Prostate gland (tissue), 2 donors: ENCODE measurements at regions not wholly inside any gene's neighbourhood (a gene's known extent, or its start where the extent isn't known, plus 50 kb on each side); places are given as distances from the start of the nearest gene placed in this dataset.

Experiments used
- POLR2A ChIP-seq: fragments of 450-650 bp; IDR thresholded peaks from one replicate; pipeline ENCODE4 v1.6.1; 2016; ENCODE audit warnings: antibody characterized with exemption, mild to moderate bottlenecking
- TF ChIP-seq, protein P1 (sequence below), 4 experiments: fragments of 200-600 bp in 2 of 4; fragments of 450-650 bp in 2 of 4; sonication (generic) in 2 of 4; IDR thresholded peaks; 1 replicate in 3 of 4; 2 replicates in 1 of 4; pipeline ENCODE4 v1.5.1; 2016 to 2019; ENCODE audit warnings: antibody characterized with exemption in 4 of 4, mild to moderate bottlenecking in 2 of 4, moderate library complexity in 2 of 4

DNA sequence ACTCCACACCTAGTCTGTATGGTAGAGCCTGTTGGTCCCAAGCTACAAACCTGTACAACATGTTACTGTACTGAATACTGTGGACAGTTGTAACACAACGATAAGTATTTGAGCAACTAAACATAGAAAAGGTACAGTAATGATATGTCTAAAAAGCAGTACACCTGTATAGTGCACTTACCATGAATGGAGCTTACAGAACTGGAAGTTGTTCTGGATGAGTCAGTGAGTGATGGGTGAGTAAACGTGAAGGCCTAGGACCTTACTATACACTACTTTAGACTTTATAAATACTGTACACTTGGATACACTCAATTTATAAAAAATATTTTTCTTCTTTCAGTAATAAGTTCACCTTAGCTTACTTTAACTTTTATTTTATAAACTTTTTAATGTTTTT, 104.0 kb downstream of the TMA16 start:
- no peak for TF ChIP-seq POLR2A
- TF ChIP-seq, protein P1, sequence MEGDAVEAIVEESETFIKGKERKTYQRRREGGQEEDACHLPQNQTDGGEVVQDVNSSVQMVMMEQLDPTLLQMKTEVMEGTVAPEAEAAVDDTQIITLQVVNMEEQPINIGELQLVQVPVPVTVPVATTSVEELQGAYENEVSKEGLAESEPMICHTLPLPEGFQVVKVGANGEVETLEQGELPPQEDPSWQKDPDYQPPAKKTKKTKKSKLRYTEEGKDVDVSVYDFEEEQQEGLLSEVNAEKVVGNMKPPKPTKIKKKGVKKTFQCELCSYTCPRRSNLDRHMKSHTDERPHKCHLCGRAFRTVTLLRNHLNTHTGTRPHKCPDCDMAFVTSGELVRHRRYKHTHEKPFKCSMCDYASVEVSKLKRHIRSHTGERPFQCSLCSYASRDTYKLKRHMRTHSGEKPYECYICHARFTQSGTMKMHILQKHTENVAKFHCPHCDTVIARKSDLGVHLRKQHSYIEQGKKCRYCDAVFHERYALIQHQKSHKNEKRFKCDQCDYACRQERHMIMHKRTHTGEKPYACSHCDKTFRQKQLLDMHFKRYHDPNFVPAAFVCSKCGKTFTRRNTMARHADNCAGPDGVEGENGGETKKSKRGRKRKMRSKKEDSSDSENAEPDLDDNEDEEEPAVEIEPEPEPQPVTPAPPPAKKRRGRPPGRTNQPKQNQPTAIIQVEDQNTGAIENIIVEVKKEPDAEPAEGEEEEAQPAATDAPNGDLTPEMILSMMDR (IDR thresholded peaks at IDR 0.05), result no peak
